Neural cell (in vitro differentiated cells): ENCODE measurements at regions not wholly inside any gene's neighbourhood (a gene's known extent, or its start where the extent isn't known, plus 50 kb on each side); places are given as distances from the start of the nearest gene placed in this dataset.

Source experiments
- CTCF ChIP-seq: fragments of 450-650 bp; IDR thresholded peaks from 2 replicates; pipeline ENCODE4 v1.5.1; 2014; ENCODE audit warnings: antibody characterized with exemption, mild to moderate bottlenecking, moderate library complexity; ENCODE audit not compliant: poor library complexity, severe bottlenecking
- POLR2AphosphoS5 ChIP-seq: IDR thresholded peaks from 2 replicates; pipeline ENCODE4 v1.6.1; 2012
- RAD21 ChIP-seq: fragments of 450-650 bp; conservative IDR thresholded peaks from 2 replicates; pipeline ENCODE4 v1.6.1; 2014; ENCODE audit warnings: antibody characterized with exemption, mild to moderate bottlenecking, moderate library complexity
- TAF1 ChIP-seq: IDR thresholded peaks from 2 replicates; pipeline ENCODE4 v1.6.1; 2012; ENCODE audit warnings: low read depth

DNA sequence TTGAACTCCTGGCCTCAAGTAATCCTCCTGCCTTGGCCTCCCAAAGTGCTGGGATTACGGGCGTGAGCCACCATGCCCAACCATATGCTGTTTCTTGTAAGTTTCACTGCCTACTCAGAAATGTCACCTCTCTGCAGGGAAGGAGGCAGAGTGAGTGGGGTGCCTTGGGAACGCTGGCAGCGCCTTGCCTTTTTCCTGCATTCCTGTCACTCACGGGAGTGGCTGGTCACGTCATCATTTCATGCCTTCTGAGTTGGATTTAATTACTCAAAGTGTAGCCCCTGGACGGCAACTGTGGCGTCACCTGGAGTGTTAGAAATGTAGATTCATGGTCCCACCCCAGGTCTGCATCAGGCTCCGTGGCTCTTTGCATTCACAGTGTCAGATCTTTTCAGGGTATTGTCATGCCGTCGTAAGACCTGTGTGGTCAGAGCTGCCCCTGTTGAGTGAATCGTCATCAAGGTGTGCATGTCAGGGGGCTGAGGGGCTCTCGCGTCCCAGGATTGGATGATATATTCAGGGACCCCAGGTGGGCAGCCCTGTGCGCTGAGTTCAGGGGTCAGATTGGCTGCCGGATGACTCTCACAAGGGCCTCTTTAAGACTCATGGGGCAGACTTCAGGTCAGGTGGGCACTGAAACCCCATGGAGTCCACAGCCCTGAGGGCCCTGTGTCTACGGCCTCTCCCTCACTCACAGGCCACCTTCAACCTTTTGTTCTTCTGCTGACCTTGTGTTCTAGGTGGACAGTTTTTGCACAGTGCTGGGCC, 65.9 kb upstream of the KLHL25 start:
- TF ChIP-seq POLR2AphosphoS5 (no peak), CTCF (no peak), RAD21 (no peak), TAF1 (no peak)
